Amniotic stem cell (primary cell): ENCODE measurements at regions not wholly inside any gene's neighbourhood (a gene's known extent, or its start where the extent isn't known, plus 50 kb on each side); places are given as distances from the start of the nearest gene placed in this dataset.
"Not testable (repeated sequence)": the region's sequence is repeated elsewhere in the genome, so short reads cannot be mapped to it uniquely, and the experiment has no call there.

ENCODE experiments used
- DNase-seq: peaks from one replicate; lab custom pipeline; 2025; lab: John Stamatoyannopoulos, UW

DNA sequence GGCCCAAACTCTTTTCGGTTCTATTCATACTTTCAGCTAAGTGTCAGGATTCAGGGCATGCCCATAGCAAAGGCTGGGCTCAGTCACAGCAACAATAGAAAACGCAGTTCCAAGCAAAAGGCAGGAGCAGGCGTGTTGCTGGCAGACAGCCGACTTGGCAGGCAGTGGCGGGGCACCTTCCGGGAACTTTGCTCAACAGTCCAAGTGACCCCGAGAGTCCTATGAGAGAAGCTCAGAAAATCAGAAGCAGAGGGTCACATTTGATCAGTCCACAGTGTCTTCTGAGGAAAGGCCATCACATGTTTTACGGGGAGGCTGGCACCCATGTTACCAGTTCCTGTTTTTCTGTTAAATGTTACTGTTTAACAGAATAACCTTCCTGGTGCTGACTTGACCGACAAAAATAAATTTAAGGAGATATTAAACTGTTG, 115.0 kb downstream of the DACT1 start:
- DNase-seq, result no peak

DNA sequence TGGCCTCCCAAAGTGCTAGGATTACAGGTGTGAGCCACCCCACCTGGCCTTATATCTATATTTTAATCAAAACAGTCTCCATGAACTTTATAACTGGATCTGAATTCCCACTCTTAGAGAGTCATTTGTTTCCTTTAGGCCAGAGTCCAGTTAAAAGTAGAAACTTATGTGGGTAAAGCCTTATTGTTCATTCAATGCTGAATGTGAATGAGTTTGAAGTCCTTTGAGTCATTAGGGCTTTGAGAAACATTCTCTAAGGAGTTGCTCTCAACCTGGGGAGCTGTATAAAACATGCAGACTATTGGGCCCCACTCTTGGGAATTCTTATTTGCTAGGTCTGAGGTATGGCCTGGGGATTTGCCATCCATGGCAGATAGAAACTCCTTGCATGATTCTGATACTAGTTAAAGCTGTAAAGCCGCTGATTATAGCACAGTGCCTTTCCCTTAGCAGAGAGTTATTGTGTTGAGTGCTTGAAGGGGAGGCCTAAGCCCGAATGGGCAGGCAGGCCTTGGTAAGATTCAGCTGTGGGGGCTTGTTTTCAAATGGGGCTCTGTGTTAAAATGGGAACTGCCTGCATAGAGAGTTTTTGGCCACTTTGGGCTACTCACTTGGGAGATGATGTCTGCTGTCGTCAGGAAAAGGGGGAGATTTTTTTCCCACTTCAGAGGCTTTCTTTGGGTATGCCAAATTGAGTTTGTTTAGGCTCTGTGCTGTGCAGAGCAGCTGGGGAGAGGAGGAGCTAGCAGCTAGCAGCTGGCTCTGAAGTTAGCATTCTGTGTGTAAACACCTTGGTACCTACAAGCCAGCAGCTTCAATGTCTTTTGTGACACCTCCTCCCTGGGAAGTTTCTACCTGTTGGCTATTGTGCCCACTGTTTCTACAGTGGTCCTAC, 117.5 kb downstream of the DACT1 start:
- DNase-seq, result no peak

DNA sequence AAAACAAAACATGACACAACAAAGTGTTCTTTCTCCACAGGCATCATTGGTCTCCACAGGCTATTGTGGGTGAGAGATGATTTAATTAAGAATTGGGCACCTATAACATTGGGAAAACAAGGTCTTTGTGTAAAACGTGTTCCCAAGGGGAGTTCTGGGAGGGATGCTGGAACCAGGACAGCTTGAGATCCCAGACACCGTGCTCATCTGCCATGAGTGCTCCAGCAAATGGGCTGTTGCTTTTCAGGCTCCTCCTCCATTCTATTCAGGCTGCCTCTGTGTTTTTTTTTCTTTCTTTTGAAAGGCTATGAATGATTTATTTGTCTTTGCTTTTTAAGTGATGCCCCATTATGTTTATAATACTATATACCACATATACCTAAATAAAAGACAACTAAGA, 122.4 kb downstream of the DACT1 start:
- no peak for DNase-seq

DNA sequence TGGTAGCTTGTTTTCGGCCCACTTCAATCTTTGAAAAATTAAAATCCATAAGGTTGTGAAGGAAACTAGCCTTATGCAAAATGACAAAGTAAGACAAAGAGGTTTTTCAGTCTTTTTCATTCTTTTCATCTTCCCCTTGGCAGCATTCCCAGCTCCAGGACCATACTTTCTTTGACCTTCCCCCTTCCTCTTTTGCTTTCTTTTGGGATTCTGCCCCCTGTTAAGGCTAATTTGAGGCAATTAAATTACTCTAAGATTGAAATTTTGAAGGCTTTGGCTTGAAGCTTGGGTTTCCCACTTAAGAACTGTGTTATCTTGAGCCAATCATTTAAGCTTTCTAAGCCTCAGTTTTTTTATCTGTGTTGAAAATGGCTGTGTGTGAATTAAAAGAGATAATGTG, 124.9 kb downstream of the DACT1 start:
- no peak for DNase-seq

DNA sequence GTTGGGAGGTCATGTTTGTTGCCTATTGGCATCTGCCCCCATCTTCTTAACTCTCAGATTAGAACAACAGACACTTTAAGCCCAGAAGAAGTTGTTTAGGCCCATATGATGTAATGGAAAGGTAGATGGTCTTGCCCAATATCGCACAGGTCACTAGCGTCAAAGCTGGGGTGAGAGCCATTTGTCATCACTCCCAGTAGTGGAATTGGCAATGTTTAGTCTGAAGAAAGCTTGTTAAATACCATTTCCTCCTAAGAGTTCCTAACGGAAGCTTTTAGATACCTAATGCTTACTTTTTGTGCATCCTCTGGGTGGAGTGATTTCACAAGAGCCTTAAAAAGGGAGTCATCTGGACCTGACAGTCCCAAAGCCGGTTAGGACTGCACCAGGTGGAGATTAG, 125.4 kb downstream of the DACT1 start:
- DNase-seq, result no peak

DNA sequence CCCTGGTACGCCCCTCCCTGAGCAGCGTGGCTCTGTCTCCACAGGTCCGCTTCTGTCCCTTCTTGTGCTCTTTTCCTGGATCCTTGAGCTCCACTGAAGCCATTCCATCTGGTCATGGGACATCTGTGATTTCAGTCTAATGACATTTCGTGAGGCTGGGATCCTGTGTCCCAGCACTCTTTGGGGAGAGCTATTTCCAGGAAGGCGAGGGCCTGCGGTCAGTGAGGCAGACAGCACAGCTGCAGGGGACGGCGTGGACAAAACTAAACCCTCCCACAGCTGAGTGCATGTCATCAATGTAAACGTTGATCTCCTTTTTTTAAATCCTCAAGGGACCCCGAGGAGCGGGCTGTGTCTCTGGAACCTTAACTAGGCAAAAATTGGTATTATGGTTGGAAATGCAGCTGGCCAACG, 127.7 kb downstream of the DACT1 start:
- DNase-seq, result no peak

DNA sequence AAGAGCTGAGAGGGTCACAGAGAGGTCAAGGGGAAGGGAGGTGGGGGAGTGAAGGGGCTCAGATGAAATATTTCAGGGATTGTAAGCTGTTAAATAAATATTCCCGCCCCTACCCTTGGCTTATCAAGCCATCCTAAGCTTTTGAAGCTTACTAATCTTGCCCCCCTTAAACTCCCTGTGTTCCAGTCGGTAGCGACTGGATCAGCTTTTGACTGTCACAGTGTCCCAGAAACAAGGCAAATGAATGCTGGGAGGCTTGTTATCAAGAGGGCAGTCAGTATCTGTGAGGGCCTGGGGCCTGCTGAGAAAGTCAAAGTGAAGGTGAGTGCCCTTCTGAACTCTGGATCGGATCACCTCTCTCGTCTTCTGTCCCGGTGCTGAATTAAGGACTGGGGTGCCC, 128.1 kb downstream of the DACT1 start:
- DNase-seq, result no peak

DNA sequence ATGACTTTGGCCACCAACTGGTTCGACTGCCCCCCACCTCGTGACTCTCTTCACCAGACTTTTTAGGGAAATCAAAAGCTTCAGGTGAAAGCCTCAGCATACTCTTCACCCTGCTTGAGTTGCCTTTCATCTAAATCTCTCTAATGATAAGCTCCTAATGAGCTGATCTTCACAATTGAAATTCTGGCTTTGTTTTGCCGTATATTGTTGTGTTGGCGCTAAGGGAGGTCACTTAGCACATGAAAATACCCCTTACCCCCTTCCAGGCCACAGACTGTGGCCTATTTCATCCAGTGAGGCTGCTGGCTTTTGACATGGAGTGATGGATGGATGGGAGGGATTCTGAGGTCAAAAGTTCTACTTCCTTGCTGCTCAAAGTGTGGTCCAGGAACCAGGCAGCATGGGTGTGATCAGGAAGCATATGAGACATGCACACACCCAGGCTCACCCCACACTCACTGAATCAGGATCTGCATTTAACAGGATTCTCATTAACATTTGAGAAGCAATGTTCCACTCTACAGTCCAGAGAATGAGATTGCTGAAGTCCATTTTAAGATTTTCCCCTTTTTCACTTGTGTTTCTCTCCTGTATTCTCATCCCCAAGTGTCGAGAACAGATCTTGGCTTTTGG, 131.4 kb downstream of the DACT1 start:
- DNase-seq, result no peak

DNA sequence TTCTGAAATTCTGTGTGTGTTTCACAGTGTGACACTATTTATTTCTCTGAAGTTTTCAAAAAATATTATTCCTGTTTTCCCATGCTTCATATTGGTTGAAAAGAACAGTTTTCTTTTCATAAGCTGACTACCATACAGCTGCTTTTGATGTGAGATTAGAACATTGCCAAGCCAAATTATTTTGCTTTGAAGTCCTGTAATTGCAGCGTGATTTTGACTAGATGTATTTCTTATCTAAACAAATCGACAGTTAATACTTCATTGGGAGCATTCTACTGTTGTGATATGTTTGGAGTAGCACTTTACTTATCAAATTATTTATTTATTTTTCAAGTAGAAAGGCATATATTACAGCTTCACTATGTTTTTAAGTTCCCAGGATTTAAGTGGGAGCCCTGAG, 132.0 kb downstream of the DACT1 start:
- no peak for DNase-seq

DNA sequence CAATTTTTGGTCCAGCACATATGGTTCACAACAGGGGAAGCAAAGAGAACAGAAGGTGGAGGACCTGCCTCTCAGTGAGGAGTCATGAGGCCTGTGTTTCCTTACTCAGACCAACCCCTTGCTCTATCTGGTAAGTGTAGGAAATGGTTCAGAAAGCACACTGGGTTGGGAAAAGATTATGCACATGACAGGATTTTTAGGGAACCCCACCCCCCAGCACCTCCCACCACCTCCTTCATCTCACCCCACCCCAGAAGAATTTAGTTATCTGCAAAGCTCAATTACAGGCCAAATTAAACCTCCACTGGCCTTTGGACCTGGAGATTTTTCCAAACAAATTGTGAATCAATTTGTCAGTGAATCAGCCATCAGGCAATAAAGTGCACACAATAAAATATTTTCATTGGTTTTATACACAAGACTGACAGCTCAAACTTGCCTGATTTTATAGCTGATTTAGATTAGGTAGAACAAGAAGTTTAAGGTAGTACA, 132.8 kb downstream of the DACT1 start:
- no peak for DNase-seq

DNA sequence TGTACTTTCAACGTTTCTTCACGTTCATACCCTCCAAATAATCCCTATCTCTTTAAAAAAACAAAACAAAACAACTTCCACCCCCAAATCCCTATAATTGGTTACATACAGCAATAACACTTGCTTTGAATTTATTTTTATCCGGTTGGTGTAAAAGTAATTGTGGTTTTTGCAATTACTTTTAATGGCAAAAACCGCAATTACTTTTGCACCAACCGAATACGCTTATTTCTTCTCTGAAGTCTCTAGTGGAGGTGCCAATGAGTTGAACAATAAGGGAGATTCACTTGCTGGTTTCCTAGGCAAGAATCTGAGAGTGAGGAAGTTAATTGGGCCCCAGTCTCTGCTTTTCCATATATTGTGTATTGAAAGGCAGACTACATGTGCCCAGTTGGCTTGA, 133.3 kb downstream of the DACT1 start:
- no peak for DNase-seq

DNA sequence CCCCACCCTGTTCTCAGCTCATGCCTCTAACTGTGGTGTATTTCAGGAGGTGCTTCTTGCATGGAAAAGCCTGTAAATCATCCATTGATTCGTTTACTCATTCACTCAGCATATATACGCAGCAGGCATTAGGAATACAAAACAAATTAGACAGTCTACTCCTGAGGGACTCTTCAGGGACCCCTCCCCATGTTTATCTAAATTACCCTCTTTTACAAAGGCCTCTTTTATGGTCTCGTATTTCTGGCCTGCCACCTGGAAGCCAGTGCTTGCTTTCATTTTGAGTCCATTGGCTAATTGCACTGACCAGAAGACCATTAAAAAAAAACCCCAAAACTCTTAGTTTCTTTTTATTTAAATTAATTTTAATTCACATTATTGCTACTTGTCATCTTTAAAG, 134.4 kb downstream of the DACT1 start:
- no peak for DNase-seq

DNA sequence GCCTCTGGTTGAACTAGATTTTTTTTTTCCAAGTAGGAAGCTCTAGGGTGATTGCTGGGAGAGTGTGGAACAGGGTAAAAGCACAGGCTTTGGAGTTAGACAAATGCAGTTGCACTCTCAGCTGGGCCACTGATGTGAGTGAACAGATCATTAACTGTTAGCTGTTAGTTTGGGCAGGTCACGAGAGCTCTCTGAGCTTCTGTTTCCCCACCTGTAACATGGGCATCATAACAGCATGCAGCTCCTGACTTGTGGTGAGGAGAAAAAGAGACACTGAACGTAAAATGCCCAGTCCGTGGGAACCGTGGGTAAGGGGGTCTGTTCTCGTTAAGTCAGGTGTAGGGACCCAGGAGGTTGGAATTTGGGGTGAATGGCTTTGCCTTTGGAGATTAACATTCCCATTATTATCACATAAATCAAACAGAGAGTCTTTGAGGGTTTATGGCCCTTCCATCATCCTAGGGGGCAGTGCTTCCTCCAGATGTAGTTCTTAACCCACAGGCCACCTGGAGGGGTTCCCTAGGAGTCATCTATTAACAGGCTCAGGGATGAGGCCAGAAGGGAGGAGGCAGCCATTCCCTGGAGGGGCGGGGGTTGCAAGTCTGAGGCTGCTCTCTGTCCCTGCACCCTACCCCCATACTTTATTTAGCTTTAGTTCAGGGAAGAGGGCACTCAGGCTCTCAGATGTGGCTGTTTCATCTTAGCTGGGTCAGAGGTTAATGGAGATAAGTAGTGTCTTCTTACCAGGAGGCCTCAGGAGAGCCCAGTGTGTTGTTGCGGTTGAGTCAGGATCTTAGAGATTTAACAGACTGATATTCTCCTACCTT, 135.2 kb downstream of the DACT1 start:
- DNase-seq, result no peak

DNA sequence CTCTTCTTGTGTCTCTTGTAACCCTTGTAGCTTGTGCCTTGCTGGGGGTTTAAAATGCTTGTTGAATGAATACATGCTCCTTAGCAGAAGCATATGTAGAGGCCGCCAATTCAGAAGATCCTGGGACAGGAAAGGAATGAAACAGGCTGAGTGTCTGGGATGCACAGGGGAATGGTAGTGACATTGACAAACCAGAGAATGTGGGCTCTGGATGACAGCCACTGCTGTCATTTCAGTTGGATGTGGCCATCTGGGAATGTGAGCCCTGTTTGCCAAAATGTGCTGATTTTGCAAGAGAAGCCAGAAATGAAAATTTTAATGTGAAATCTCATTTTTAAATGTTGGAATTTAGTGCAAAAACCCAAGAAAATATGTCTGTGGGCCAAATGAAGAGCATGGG, 136.8 kb downstream of the DACT1 start:
- DNase-seq, result no peak

DNA sequence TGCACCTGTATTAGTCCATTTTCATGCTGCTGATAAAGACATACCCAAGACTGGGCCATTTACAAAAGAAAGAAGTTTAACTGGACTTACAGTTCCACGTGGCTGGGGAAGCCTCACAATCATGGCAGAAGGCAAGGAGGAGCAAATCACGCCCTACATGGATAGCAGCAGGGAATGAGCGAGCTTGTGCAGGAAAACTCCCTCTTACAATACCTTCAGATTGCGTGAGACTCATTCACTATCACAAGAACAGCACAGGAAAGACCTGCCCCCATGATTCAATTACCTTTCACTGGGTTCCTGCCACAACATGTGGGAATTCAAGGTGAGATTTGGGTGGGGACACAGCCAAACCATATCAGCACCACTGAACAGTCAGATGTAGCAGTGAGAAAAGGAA, 137.4 kb downstream of the DACT1 start:
- DNase-seq, result not testable (repeated sequence)

DNA sequence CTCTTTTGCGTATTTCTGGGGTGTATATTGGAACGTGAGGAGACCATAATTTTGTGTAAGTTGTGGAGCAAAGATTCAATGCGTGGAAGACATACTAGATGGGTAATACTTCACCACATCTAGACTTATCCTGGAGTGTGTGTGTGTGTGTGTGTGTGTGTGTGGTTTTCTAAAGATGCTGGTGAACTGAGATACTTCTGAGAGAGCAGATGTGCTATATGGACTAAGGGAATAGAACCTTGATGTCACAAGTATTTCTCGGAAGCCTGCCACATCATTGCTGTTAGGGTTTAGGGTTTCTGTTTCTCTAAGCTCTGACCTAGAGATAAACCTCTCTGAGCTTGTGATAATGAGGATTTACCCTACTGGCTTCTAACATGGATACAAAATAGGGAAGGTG, 138.8 kb downstream of the DACT1 start:
- DNase-seq, result no peak

DNA sequence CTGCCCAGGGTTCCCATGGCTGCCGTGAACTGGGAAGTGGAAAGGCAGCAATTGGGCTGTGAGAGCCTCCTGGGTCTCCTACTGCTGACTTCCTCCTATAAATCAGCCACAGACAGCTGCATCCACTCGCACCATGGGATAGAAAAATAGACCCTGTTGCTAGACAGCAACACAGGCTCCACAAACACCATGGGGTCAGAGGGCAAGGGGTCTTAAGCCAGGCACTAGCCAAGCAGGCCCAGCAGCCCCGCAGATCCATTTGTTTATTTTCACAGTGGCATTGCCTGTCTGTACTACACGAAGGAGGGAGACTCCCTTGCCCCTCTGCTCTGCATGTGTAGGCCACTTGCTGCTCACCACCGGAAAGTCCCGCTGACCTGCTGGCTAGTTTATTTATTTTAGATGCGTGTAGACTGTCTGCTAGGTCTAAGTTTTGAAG, 139.8 kb downstream of the DACT1 start:
- DNase-seq, result no peak

DNA sequence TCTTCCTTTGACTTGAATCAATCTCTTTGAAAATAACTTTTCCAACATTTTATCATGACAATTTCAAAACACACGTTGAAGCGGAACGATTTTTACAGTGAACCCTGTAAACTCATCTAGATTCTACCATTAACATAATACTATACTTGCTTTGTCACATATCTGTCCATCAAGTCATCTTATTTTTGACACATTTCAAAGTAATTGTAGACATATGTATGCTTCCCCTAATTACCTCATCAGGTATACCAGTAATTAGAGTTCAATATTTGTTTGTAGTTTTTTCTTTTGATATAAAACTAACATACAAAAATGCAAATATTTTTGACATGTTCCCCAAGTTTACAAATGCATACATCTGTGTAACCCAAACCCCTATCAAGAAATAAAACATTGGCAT, 140.4 kb downstream of the DACT1 start:
- DNase-seq, result no peak

DNA sequence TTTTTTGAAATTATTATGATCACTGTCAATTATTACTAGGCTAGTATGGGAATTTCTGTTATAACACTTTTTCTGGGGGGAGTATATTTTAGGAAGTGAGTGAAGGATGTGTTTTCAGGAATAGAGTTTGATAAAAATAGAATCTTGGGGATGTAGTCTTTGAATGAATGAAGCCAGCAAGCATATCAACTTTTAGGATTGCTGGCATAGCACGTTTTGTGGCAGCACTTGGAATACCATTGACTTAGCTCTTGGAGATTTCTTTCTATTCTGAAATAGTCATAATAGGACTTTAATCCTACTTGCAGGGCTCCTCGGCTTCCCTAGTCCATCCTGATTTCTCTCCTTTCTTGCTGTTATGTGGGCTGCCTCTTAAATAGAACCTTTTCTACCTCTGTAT, 141.6 kb downstream of the DACT1 start:
- DNase-seq, result no peak

DNA sequence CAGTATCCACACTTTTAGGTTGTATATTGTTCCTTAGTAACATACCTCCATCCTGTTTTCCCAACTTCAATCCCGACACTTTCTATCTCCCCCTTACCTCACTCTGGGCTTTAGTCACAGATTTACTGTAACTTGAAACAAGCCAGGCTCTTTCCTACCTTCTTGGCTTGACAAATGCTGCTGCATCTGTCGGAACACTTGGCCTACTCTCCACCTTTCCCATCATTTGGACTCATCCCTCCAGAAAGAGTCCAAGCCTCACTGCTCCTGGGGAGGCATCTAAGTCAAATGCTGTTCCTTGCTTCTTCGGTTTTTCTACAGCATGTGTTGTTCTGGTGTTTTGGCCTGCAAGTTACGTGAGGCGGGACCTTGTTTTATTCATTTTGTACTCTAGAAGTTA, 142.4 kb downstream of the DACT1 start:
- DNase-seq, result no peak

DNA sequence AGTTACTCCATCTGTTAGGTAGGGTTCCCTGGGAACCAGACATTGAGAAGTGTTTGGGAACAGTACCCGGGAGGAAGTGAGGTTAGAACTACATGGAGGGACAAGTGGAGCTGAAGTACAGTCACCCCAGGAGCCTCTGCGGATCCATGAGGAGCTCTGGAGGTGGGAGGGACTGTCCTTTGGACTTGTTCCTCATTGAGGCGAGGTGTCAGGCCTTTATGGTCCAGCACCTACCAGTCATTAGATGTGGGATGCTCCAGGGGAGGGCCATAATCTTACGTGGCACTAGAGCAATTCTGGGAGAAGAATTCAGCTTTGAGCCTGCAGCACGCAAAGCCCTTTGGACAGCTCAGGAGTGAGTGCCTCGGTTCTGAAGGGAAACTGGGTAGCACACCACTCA, 142.8 kb downstream of the DACT1 start:
- DNase-seq, result no peak

DNA sequence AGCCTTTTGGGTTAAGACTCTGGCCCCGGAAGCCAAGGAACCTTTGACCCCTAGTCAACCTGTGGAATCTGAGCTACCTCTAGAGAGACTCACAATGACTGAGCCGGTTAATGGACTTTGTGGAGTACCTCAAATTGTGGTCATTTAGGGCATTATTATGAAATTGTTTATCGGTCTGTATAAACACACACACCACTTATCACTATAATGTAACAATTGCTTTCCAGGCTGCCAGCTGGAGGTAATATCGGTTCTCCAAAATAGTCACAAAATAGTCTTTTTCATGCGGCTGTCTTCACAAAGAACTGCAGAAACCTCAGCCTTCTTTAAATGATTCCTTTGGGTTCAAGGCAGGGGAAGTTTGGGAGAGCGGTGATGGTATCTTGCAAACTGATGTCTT, 144.2 kb downstream of the DACT1 start:
- DNase-seq, result no peak
